K562 (cell line): ENCODE measurements at regions not wholly inside any gene's neighbourhood (a gene's known extent, or its start where the extent isn't known, plus 50 kb on each side); places are given as distances from the start of the nearest gene placed in this dataset.
"Not testable (repeated sequence)": the region's sequence is repeated elsewhere in the genome, so short reads cannot be mapped to it uniquely, and the experiment has no call there.

Experiments used
- ATAC-seq: fragments of 200-7000 bp; cut with Tn5 transposase; 3 replicates; pipeline ENCODE4 v1.9.1; 2020; ENCODE audit warnings: moderate library complexity
- BruUV-seq: library from RNA; stranded (reverse); fragments of 400-500 nt; replicated peaks from 2 replicates; lab custom pipeline; 2021; lab: Mats Ljungman, UMichigan
- CTCF ChIA-PET: fragments of 300-600 bp; formaldehyde crosslinking; extraction: SDS; loops from one replicate; lab custom pipeline; 2021; ENCODE audit warnings: low intra/inter-chr PET ratio; lab: Yijun Ruan, JAX
- POLR2A ChIA-PET: fragments of 300-600, 350-650 bp; sonication (Branson Sonifier 250); formaldehyde crosslinking; extraction: SDS; loops from one replicate; lab custom pipeline; 2021; ENCODE audit warnings: antibody characterized with exemption, inconsistent platforms; lab: Yijun Ruan, JAX
- DNase-seq, 4 experiments: peaks; one replicate each; pipeline versions ENCODE4 v3.0.0 to v3.0.0-alpha.2; 2011 to 2018; ENCODE audit warnings: low spot score in 3 of 4, mixed read lengths in 3 of 4; ENCODE audit errors: extremely low read depth in 1 of 4
- FAIRE-seq: peaks from 2 replicates; lab custom pipeline; 2011; peaks lifted over from hg19 to GRCh38; lab: Jason Lieb, UNC
- H2AFZ ChIP-seq: 2 replicates; pipeline ENCODE4 v1.6.0; 2011; ENCODE audit warnings: low read depth, low read length, control low read depth, inconsistent platforms
- H3K27ac ChIP-seq: fragments of 200-600 bp; 3 replicates; pipeline ENCODE4 v1.8.0; 2011; ENCODE audit warnings: low read depth, mild to moderate bottlenecking, control low read depth, inconsistent platforms, low read length, moderate library complexity, mixed read lengths; ENCODE audit errors: extremely low read depth
- H3K27me3 ChIP-seq, 2 experiments: fragments of 300-600 bp in 1 of 2; 2 replicates in 1 of 2; 3 replicates in 1 of 2; pipeline versions ENCODE4 v1.6.0 to v1.8.0; 2011; ENCODE audit warnings: inconsistent platforms in 2 of 2, low read length in 2 of 2, mild to moderate bottlenecking in 1 of 2, mixed read lengths in 1 of 2, moderate library complexity in 1 of 2; ENCODE audit not compliant: control insufficient read depth in 2 of 2, insufficient read depth in 2 of 2
- H3K36me3 ChIP-seq: fragments of 300-600 bp; 3 replicates; pipeline ENCODE4 v1.8.0; 2011; ENCODE audit warnings: mild to moderate bottlenecking, low read length, inconsistent platforms; ENCODE audit not compliant: control insufficient read depth, insufficient read depth
- H3K4me1 ChIP-seq, 2 experiments: fragments of 200-600 bp in 1 of 2; replicated peaks in 1 of 2; 2 replicates in 1 of 2; 3 replicates in 1 of 2; pipeline versions ENCODE4 v1.5.1 to v1.8.0; 2011; ENCODE audit warnings: inconsistent platforms in 2 of 2, low read length in 2 of 2, mild to moderate bottlenecking in 1 of 2, mixed read lengths in 1 of 2, moderate library complexity in 1 of 2; ENCODE audit not compliant: control insufficient read depth in 2 of 2, insufficient read depth in 2 of 2
- H3K4me2 ChIP-seq: 2 replicates; pipeline ENCODE4 v1.6.1; 2011; ENCODE audit warnings: low read length, control low read depth, inconsistent platforms, mixed read lengths; ENCODE audit not compliant: insufficient read depth
- H3K4me3 ChIP-seq: fragments of 200-600 bp; sonication (generic), shearing (Covaris generic); 2 replicates; pipeline ENCODE4 v1.5.1; 2016; ENCODE audit warnings: control low read depth, inconsistent platforms
- H3K79me2 ChIP-seq: fragments of 200-600 bp; 3 replicates; pipeline ENCODE4 v1.8.0; 2011; ENCODE audit warnings: low read length, inconsistent platforms; ENCODE audit not compliant: control insufficient read depth, insufficient read depth
- H3K9ac ChIP-seq, 2 experiments: 2 replicates each; pipeline versions ENCODE4 v1.6.0 to v1.6.1; 2011; ENCODE audit warnings: low read depth in 2 of 2, low read length in 2 of 2, control low read depth in 1 of 2, inconsistent platforms in 1 of 2, mild to moderate bottlenecking in 1 of 2, mixed read lengths in 1 of 2; ENCODE audit not compliant: insufficient read depth in 1 of 2
- H3K9me1 ChIP-seq: one replicate; pipeline ENCODE4 v1.6.0; 2011; ENCODE audit warnings: inconsistent platforms, mild to moderate bottlenecking, low read length, moderate library complexity; ENCODE audit not compliant: control insufficient read depth, insufficient read depth
- H3K9me3 ChIP-seq: replicated peaks from 2 replicates; pipeline ENCODE4 v1.5.1; 2011; ENCODE audit warnings: low read depth, low read length, inconsistent platforms; ENCODE audit not compliant: control insufficient read depth, insufficient read depth
- H4K20me1 ChIP-seq: replicated peaks from 2 replicates; pipeline ENCODE4 v1.6.1; 2011; ENCODE audit warnings: low read length, inconsistent platforms, mixed read lengths; ENCODE audit not compliant: control insufficient read depth, insufficient read depth
- GABPB1 ChIP-seq: sonication (generic); formaldehyde crosslinking; IDR thresholded peaks from 2 replicates; pipeline ENCODE4 v1.8.0; 2022; ENCODE audit warnings: mild to moderate bottlenecking, missing genetic modification reagents
- SMC3 ChIP-seq: conservative IDR thresholded peaks from 2 replicates; pipeline ENCODE4 v1.6.1; 2011; ENCODE audit warnings: low read depth, low read length, improper control_type of control experiment; ENCODE audit not compliant: insufficient read depth
- STAG1 ChIP-seq: sonication (generic); formaldehyde crosslinking; IDR thresholded peaks from 2 replicates; pipeline ENCODE4 v1.5.0; 2020; ENCODE audit warnings: missing genetic modification reagents, borderline replicate concordance
- ZEB2 ChIP-seq: fragments of 450-650 bp; IDR thresholded peaks from 2 replicates; pipeline ENCODE4 v1.6.1; 2016
- ZNF3 ChIP-seq: fragments of 250-450 bp; sonication (Bioruptor Pico); IDR thresholded peaks from 2 replicates; pipeline ENCODE4 v1.5.0; 2021; ENCODE audit warnings: mild to moderate bottlenecking, moderate library complexity
- WGBS: fragments of 100-300 bp; shearing (Covaris generic); methylation state at CpG from one replicate; pipeline ENCODE4 v1.1.6; 2016; ENCODE audit warnings: low coverage, mixed read lengths; ENCODE audit not compliant: insufficient coverage; ENCODE audit errors: missing lambda C conversion rate; 5-methylcytosine and 5-hydroxymethylcytosine counted together
- in situ Hi-C: fragments of 300-500 bp; cut with MboI; formaldehyde crosslinking; loops from 4 replicates; pipeline ENCODE4 v1.15.0; 2018; ENCODE audit warnings: inconsistent platforms, mixed read lengths
- intact Hi-C: fragments of 100-400 bp; cut with micrococcal nuclease; formaldehyde crosslinking; loops from 2 replicates; pipeline ENCODE4 v1.14.2; 2022
- TF ChIP-seq, protein P1 (sequence below), 2 experiments: fragments of 450-650 bp in 1 of 2; sonication (generic) in 1 of 2; formaldehyde crosslinking; conservative IDR thresholded peaks; 2 replicates each; pipeline versions ENCODE4 v1.4.0 to v1.8.1; 2020 to 2022; ENCODE audit warnings: mild to moderate bottlenecking in 1 of 2, missing genetic modification reagents in 1 of 2
- TF ChIP-seq, protein P2 (sequence below): fragments of 450-650 bp; IDR thresholded peaks from 2 replicates; pipeline ENCODE4 v1.6.1; 2016; ENCODE audit warnings: mild to moderate bottlenecking

DNA sequence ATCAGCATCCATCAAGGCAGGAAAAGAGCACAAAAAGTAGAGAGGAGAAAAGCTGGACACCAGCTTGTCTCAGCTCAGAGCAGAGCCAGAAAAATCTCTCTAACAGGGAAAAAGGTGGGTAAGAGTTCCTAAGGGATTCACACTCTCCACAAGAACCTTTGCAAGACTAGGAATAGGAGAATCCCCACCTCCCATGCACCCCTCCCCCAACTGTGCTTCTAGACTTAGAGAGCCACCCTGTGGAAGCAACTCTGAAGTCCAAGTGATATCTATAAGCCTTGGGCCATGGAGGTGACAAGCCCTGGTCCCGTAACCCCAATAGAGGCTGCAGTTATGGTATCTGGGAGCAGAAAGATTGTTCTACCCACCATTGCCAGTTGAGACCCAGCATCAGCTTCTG lies 267.6 kb upstream of the MTMR8 start (continued):
- TF ChIP-seq SMC3: no peak

DNA sequence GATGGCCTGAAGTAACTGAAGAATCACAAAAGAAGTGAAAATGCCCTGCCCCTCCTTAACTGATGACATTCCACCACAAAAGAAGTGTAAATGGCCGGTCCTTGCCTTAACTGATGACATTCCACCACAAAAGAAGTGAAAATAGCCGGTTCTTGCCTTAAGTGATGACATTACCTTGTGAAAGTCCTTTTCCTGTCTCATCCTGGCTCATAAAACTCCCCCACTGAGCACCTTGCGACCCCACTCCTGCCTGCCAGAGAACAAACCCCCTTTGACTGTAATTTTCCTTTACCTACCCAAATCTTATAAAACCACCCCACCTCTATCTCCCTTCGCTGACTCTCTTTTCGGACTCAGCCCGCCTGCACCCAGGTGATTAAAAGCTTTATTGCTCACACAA lies 262.0 kb upstream of the MTMR8 start:
- BruUV-seq, POLR2A ChIA-PET, intact Hi-C loops, H3K4me3 ChIP-seq, H3K79me2 ChIP-seq, H3K9me3 ChIP-seq, H3K4me1 ChIP-seq, H3K9me1 ChIP-seq, CTCF ChIA-PET, H3K27me3 ChIP-seq, H3K36me3 ChIP-seq, ATAC-seq, FAIRE-seq, H3K4me2 ChIP-seq, H3K27ac ChIP-seq, in situ Hi-C loops, H4K20me1 ChIP-seq, H3K9ac ChIP-seq, DNase-seq, H2AFZ ChIP-seq: not testable (repeated sequence)
- 0% methylated on average over 4 of the region's 6 CpGs for WGBS

DNA sequence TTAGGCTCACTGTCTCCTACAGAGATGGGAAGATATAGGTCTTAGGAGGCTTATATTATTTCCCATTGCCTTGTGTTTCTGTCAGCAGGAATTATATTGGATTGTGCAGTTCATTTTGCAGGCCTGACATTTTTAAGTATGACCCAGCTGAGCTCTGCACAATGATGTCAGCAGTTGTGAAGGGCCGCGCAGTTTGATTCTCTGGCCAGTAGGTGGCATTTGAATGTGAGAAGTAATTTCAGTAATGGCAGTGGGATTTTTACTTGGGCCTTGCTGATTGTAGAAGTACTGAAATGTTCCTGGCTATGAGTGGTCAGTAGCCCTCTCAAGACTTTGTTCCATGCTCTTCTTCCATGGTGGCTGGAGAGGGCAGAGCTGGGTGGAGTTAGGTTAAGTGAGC lies 247.2 kb upstream of the MTMR8 start:
- H3K9me3 ChIP-seq: no peaks in the 10 kb centered on the region
- no peaks in the 10 kb centered on the region for H3K36me3 ChIP-seq
- no peak overlapping the region for H3K27ac ChIP-seq
- ATAC-seq: no peak
- H3K4me3 ChIP-seq: no peak overlapping the region
- TF ChIP-seq, protein P1, sequence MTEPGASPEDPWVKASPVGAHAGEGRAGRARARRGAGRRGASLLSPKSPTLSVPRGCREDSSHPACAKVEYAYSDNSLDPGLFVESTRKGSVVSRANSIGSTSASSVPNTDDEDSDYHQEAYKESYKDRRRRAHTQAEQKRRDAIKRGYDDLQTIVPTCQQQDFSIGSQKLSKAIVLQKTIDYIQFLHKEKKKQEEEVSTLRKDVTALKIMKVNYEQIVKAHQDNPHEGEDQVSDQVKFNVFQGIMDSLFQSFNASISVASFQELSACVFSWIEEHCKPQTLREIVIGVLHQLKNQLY (CRISPR knock-in tag; conservative IDR thresholded peaks at IDR 0.05): no peak
- TF ChIP-seq ZEB2: no peak
- TF ChIP-seq GABPB1 (CRISPR knock-in tag): no peak
- no peak for TF ChIP-seq STAG1
- TF ChIP-seq, protein P2, sequence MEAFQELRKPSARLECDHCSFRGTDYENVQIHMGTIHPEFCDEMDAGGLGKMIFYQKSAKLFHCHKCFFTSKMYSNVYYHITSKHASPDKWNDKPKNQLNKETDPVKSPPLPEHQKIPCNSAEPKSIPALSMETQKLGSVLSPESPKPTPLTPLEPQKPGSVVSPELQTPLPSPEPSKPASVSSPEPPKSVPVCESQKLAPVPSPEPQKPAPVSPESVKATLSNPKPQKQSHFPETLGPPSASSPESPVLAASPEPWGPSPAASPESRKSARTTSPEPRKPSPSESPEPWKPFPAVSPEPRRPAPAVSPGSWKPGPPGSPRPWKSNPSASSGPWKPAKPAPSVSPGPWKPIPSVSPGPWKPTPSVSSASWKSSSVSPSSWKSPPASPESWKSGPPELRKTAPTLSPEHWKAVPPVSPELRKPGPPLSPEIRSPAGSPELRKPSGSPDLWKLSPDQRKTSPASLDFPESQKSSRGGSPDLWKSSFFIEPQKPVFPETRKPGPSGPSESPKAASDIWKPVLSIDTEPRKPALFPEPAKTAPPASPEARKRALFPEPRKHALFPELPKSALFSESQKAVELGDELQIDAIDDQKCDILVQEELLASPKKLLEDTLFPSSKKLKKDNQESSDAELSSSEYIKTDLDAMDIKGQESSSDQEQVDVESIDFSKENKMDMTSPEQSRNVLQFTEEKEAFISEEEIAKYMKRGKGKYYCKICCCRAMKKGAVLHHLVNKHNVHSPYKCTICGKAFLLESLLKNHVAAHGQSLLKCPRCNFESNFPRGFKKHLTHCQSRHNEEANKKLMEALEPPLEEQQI: no peak
- TF ChIP-seq ZNF3: no peak
- TF ChIP-seq, all 486 proteins: peak for 0
- FAIRE-seq: no peak
- H3K9me1 ChIP-seq: no peaks in the 10 kb centered on the region
- no peaks in the 10 kb centered on the region for H3K27me3 ChIP-seq
- intact Hi-C loops (no loop called here), in situ Hi-C loops (no loop called here)
- 0% methylated on average over 2 of the region's 2 CpGs for WGBS
- no peak overlapping the region for H3K9ac ChIP-seq
- H3K4me2 ChIP-seq: no peak overlapping the region
- no peak overlapping the region for H2AFZ ChIP-seq
- H3K4me1 ChIP-seq: no peaks in the 10 kb centered on the region
- H4K20me1 ChIP-seq: no peaks in the 10 kb centered on the region
- DNase-seq: no peak
- no peaks in the 10 kb centered on the region for H3K79me2 ChIP-seq
- CTCF ChIA-PET: no interaction called here
- POLR2A ChIA-PET: interaction anchor here (0.6 kb wide), 1 partner anchor 243 kb away, joined by 3 read pairs; no protein-coding TSS in a partner anchor
- no TSS peak for BruUV-seq
